ENCODE measurements at regions not wholly inside any gene's neighbourhood (a gene's known extent, or its start where the extent isn't known, plus 50 kb on each side); places are given as distances from the start of the nearest gene placed in this dataset.
A peak's percentile ranks its signal among the peaks of the same experiment; 100 is the strongest.

DNA sequence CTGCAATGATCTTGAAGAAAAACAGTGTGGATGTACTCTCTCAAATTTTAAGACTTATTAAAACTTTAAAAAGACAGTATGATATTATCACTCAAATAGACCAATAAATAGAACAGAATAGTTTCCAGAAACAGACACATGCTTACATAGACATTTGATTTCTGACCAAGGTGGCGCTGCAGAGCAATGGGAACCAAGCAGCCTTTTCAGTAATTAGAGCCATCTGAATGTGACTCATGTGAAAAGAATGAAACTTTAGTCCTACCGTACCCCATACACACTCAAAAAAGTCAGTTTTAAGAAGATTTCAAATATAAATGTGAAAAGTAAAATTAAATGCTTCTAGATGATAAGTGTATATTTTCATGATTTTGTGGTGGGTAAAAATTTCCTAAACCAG is 74.2 kb upstream of the MS4A8 start:
- Histone ChIP-seq H3K4me1 (ENCODE audit: control insufficient read depth, insufficient read depth, low read depth, low read length) (no peaks in the 10 kb centered on the region), H3K9ac (ENCODE audit: low read length) (no peak overlapping the region), H3K79me1 (replicated peaks; ENCODE audit: low read length, poor library complexity, severe bottlenecking) (no peaks in the 10 kb centered on the region), H2AK5ac (ENCODE audit: low read length, severe bottlenecking) (no peak overlapping the region), H3K36me3 (ENCODE audit: control insufficient read depth in 1 of 2, insufficient read depth in 2 of 2, low read depth in 1 of 2, low read length in 2 of 2) (no peaks in the 10 kb centered on the region), H4K91ac (ENCODE audit: low read length) (no peak overlapping the region), H3K4me2 (ENCODE audit: low read length, poor library complexity, severe bottlenecking) (no peak overlapping the region), H4K8ac (ENCODE audit: low read length) (no peak overlapping the region), H2BK5ac (ENCODE audit: low read depth, low read length, poor library complexity, severe bottlenecking) (no peak overlapping the region), H2BK120ac (ENCODE audit: low read depth, low read length) (no peak overlapping the region), H3K14ac (ENCODE audit: low read length in 2 of 2) (no peak overlapping the region), H3K4me3 (ENCODE audit: insufficient read depth in 1 of 2, low read depth in 1 of 2, low read length in 2 of 2) (no peak overlapping the region), H3K9me3 (ENCODE audit: control insufficient read depth, low read length) (peaks cover 5% of the 10 kb centered on the region), H2BK12ac (ENCODE audit: low read length in 2 of 2) (no peak overlapping the region), H3K27me3 (ENCODE audit: control insufficient read depth in 1 of 2, insufficient read depth in 1 of 2, low read length in 2 of 2) (no peaks in the 10 kb centered on the region), H2AFZ (ENCODE audit: low read depth, low read length) (no peak overlapping the region), H3K18ac (ENCODE audit: low read depth in 1 of 2, low read length in 2 of 2) (no peak overlapping the region), H3K4ac (ENCODE audit: low read depth in 1 of 2, low read length in 2 of 2) (no peak overlapping the region), H2BK15ac (ENCODE audit: low read depth, poor library complexity, severe bottlenecking) (no peak overlapping the region), H3K27ac (ENCODE audit: low read length, poor library complexity, severe bottlenecking) (no peak overlapping the region), H3K23ac (ENCODE audit: low read length in 2 of 2) (no peak overlapping the region)
- peak; percentile 1 for DNase-seq
- no CpG with 5 or more reads among the region's 2 CpGs for WGBS

DNA sequence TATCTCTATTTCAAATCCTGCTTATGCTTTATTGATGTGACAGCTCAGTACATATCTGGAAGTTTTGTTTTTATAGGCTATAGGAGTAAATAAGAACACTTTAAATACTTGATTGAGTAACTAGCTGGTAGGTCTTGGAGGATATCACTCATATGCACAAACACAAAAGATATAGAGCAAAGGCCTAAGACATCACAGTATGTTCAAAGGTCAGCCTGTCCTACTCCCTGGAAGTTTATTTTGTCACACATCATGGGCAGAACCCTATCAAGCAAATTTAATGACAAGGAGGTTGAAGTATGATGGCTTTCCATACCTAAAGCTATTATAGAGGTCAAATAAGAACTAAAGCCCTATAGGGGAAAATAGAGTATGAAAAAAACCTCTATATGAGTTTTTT is 70.0 kb upstream of the MS4A8 start:
- Histone ChIP-seq H4K8ac (ENCODE audit: low read length) (no peak overlapping the region), H2BK5ac (ENCODE audit: low read depth, low read length, poor library complexity, severe bottlenecking) (no peak overlapping the region), H2BK15ac (ENCODE audit: low read depth, poor library complexity, severe bottlenecking) (no peak overlapping the region), H2BK120ac (ENCODE audit: low read depth, low read length) (no peak overlapping the region), H3K27ac (ENCODE audit: low read length, poor library complexity, severe bottlenecking) (no peak overlapping the region), H2AK5ac (ENCODE audit: low read length, severe bottlenecking) (no peak overlapping the region), H3K23ac (ENCODE audit: low read length in 2 of 2) (no peak overlapping the region), H2BK12ac (ENCODE audit: low read length in 2 of 2) (no peak overlapping the region), H2AFZ (ENCODE audit: low read depth, low read length) (no peak overlapping the region), H3K4me1 (ENCODE audit: control insufficient read depth, insufficient read depth, low read depth, low read length) (no peaks in the 10 kb centered on the region), H3K4me3 (ENCODE audit: insufficient read depth in 1 of 2, low read depth in 1 of 2, low read length in 2 of 2) (no peak overlapping the region), H3K4ac (ENCODE audit: low read depth in 1 of 2, low read length in 2 of 2) (no peak overlapping the region), H3K14ac (ENCODE audit: low read length in 2 of 2) (no peak overlapping the region), H3K18ac (ENCODE audit: low read depth in 1 of 2, low read length in 2 of 2) (no peak overlapping the region), H3K79me1 (replicated peaks; ENCODE audit: low read length, poor library complexity, severe bottlenecking) (no peaks in the 10 kb centered on the region), H3K27me3 (ENCODE audit: control insufficient read depth in 1 of 2, insufficient read depth in 1 of 2, low read length in 2 of 2) (peaks cover 0 to 4% of the 10 kb centered on the region in 2 experiments), H4K91ac (ENCODE audit: low read length) (no peak overlapping the region), H3K36me3 (ENCODE audit: control insufficient read depth in 1 of 2, insufficient read depth in 2 of 2, low read depth in 1 of 2, low read length in 2 of 2) (no peaks in the 10 kb centered on the region), H3K9me3 (ENCODE audit: control insufficient read depth, low read length) (no peaks in the 10 kb centered on the region), H3K4me2 (ENCODE audit: low read length, poor library complexity, severe bottlenecking) (no peak overlapping the region), H3K9ac (ENCODE audit: low read length) (no peak overlapping the region)
- no peak for DNase-seq

DNA sequence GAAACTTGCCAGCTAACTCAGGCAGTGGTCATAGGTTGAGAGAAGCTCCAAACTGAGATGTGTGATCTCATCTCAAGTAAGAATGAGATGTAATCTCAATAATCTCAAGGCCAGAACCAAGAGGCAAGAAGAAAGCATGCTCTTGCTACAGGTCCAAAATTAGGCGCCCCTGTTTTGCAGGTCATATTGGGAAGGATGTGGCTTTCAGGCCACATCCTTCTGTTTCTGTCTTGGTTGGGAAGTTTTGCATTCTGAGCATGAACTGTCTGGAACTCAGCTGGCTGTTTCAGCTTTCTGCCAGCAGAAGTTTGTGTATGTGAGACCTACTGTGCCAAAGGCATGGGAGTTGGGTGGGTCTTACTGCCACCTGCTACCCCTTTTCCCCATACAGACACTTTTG is 67.5 kb upstream of the MS4A8 start:
- Histone ChIP-seq H3K14ac (ENCODE audit: low read length in 2 of 2) (no peak overlapping the region), H2BK12ac (ENCODE audit: low read length in 2 of 2) (no peak overlapping the region), H3K4me1 (ENCODE audit: control insufficient read depth, insufficient read depth, low read depth, low read length) (no peaks in the 10 kb centered on the region), H2AK5ac (ENCODE audit: low read length, severe bottlenecking) (no peak overlapping the region), H3K9ac (ENCODE audit: low read length) (no peak overlapping the region), H3K9me3 (ENCODE audit: control insufficient read depth, low read length) (no peaks in the 10 kb centered on the region), H3K79me1 (replicated peaks; ENCODE audit: low read length, poor library complexity, severe bottlenecking) (no peaks in the 10 kb centered on the region), H3K23ac (ENCODE audit: low read length in 2 of 2) (no peak overlapping the region), H2BK15ac (ENCODE audit: low read depth, poor library complexity, severe bottlenecking) (no peak overlapping the region), H3K4ac (ENCODE audit: low read depth in 1 of 2, low read length in 2 of 2) (no peak overlapping the region), H2BK120ac (ENCODE audit: low read depth, low read length) (no peak overlapping the region), H3K27me3 (ENCODE audit: control insufficient read depth in 1 of 2, insufficient read depth in 1 of 2, low read length in 2 of 2) (peaks cover 0 to 4% of the 10 kb centered on the region in 2 experiments), H2AFZ (ENCODE audit: low read depth, low read length) (no peak overlapping the region), H3K36me3 (ENCODE audit: control insufficient read depth in 1 of 2, insufficient read depth in 2 of 2, low read depth in 1 of 2, low read length in 2 of 2) (no peaks in the 10 kb centered on the region), H3K4me2 (ENCODE audit: low read length, poor library complexity, severe bottlenecking) (no peak overlapping the region), H3K4me3 (ENCODE audit: insufficient read depth in 1 of 2, low read depth in 1 of 2, low read length in 2 of 2) (no peak overlapping the region), H3K27ac (ENCODE audit: low read length, poor library complexity, severe bottlenecking) (no peak overlapping the region), H3K18ac (ENCODE audit: low read depth in 1 of 2, low read length in 2 of 2) (no peak overlapping the region), H4K8ac (ENCODE audit: low read length) (no peak overlapping the region), H2BK5ac (ENCODE audit: low read depth, low read length, poor library complexity, severe bottlenecking) (no peak overlapping the region), H4K91ac (ENCODE audit: low read length) (no peak overlapping the region)
- no peak for DNase-seq
- 86% methylated on average over 1 of the region's 1 CpG for WGBS

DNA sequence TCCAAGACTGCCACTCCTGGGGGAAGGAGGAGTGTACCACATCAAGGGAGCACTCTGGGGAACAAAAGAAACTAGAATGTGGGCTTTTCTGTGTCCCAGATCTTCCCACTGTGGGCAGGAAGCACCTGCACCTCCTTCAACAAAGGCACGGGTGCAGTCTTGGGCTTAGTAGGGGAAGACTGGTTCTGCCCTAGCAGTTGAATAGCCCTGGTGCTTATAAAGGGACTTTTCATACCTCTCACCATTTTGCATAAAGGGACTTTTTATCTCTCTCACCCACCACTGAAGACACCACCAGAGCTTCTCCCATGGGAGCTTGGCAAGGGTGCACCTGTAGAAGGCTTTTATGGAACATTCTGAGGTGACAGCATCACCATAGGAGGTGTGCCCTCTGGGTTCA is 65.8 kb upstream of the MS4A8 start:
- Histone ChIP-seq H3K23ac (ENCODE audit: low read length in 2 of 2) (no peak overlapping the region), H2AK5ac (ENCODE audit: low read length, severe bottlenecking) (no peak overlapping the region), H3K36me3 (ENCODE audit: control insufficient read depth in 1 of 2, insufficient read depth in 2 of 2, low read depth in 1 of 2, low read length in 2 of 2) (no peaks in the 10 kb centered on the region), H2BK12ac (ENCODE audit: low read length in 2 of 2) (no peak overlapping the region), H3K4me3 (ENCODE audit: insufficient read depth in 1 of 2, low read depth in 1 of 2, low read length in 2 of 2) (no peak overlapping the region), H2BK120ac (ENCODE audit: low read depth, low read length) (no peak overlapping the region), H3K27ac (ENCODE audit: low read length, poor library complexity, severe bottlenecking) (no peak overlapping the region), H3K79me1 (replicated peaks; ENCODE audit: low read length, poor library complexity, severe bottlenecking) (no peaks in the 10 kb centered on the region), H2BK5ac (ENCODE audit: low read depth, low read length, poor library complexity, severe bottlenecking) (no peak overlapping the region), H3K9ac (ENCODE audit: low read length) (no peak overlapping the region), H3K18ac (ENCODE audit: low read depth in 1 of 2, low read length in 2 of 2) (no peak overlapping the region), H4K91ac (ENCODE audit: low read length) (no peak overlapping the region), H3K4me1 (ENCODE audit: control insufficient read depth, insufficient read depth, low read depth, low read length) (no peaks in the 10 kb centered on the region), H3K4me2 (ENCODE audit: low read length, poor library complexity, severe bottlenecking) (no peak overlapping the region), H4K8ac (ENCODE audit: low read length) (no peak overlapping the region), H3K4ac (ENCODE audit: low read depth in 1 of 2, low read length in 2 of 2) (no peak overlapping the region), H3K9me3 (ENCODE audit: control insufficient read depth, low read length) (no peaks in the 10 kb centered on the region), H2BK15ac (ENCODE audit: low read depth, poor library complexity, severe bottlenecking) (no peak overlapping the region), H3K27me3 (ENCODE audit: control insufficient read depth in 1 of 2, insufficient read depth in 1 of 2, low read length in 2 of 2) (peaks cover 0 to 4% of the 10 kb centered on the region in 2 experiments), H2AFZ (ENCODE audit: low read depth, low read length) (no peak overlapping the region), H3K14ac (ENCODE audit: low read length in 2 of 2) (no peak overlapping the region)
- WGBS = 67% methylated on average over 1 of the region's 1 CpG
- DNase-seq = no peak
